Neural cell (in vitro differentiated cells): ENCODE measurements at regions not wholly inside any gene's neighbourhood (a gene's known extent, or its start where the extent isn't known, plus 50 kb on each side); places are given as distances from the start of the nearest gene placed in this dataset.

Experiments used
- H2AFZ ChIP-seq: fragments of 200-600, 300-800 bp; sonication (generic), shearing (Covaris generic); 2 replicates; pipeline ENCODE4 v1.6.0; 2014; ENCODE audit warnings: low read depth, mild to moderate bottlenecking, antibody characterized with exemption, low read length, moderate library complexity
- H3F3A ChIP-seq: fragments of 200-600 bp; shearing (Covaris generic); 2 replicates; pipeline ENCODE4 v1.6.1; 2016; ENCODE audit warnings: mild to moderate bottlenecking, moderate library complexity, mixed read lengths, antibody characterized with exemption, low read length; ENCODE audit not compliant: insufficient read depth, poor library complexity, severe bottlenecking
- H3K27ac ChIP-seq: fragments of 200-600, 300-800 bp; sonication (generic), shearing (Covaris generic); 2 replicates; pipeline ENCODE4 v1.5.1; 2014; ENCODE audit warnings: mild to moderate bottlenecking, low read length, moderate library complexity
- H3K27me3 ChIP-seq: fragments of 300-800, 200-600 bp; sonication (generic), shearing (Covaris generic); 2 replicates; pipeline ENCODE4 v1.6.0; 2014; ENCODE audit warnings: mild to moderate bottlenecking, low read depth, low read length, moderate library complexity; ENCODE audit not compliant: insufficient read depth
- H3K36me3 ChIP-seq: fragments of 300-800, 200-600 bp; sonication (generic), shearing (Covaris generic); 2 replicates; pipeline ENCODE4 v1.5.1; 2014; ENCODE audit warnings: mild to moderate bottlenecking, antibody characterized with exemption, low read length, moderate library complexity; ENCODE audit not compliant: insufficient read depth
- H3K4me2 ChIP-seq: fragments of 300-800, 200-600 bp; sonication (generic), shearing (Covaris generic); 2 replicates; pipeline ENCODE4 v1.6.0; 2014; ENCODE audit warnings: mild to moderate bottlenecking, low read length
- H3K4me3 ChIP-seq: fragments of 300-800, 200-600 bp; sonication (generic), shearing (Covaris generic); 2 replicates; pipeline ENCODE4 v1.5.1; 2014; ENCODE audit warnings: mild to moderate bottlenecking, low read length, moderate library complexity
- H3K79me2 ChIP-seq: fragments of 200-600 bp; shearing (Covaris generic); replicated peaks from 2 replicates; pipeline ENCODE4 v1.6.0; 2014; ENCODE audit warnings: mild to moderate bottlenecking, low read length, moderate library complexity; ENCODE audit not compliant: insufficient read depth
- H3K9ac ChIP-seq: fragments of 300-800, 200-600 bp; sonication (generic), shearing (Covaris generic); 2 replicates; pipeline ENCODE4 v1.6.1; 2016; ENCODE audit warnings: mild to moderate bottlenecking, low read length, mixed read lengths
- H3K9me2 ChIP-seq: fragments of 200-600 bp; shearing (Covaris generic); 2 replicates; pipeline ENCODE4 v1.6.1; 2016; ENCODE audit warnings: mild to moderate bottlenecking, low read length, mixed read lengths; ENCODE audit not compliant: insufficient read depth
- H3K9me3 ChIP-seq: fragments of 200-600, 300-800 bp; sonication (generic), shearing (Covaris generic); 2 replicates; pipeline ENCODE4 v1.6.1; 2016; ENCODE audit warnings: mild to moderate bottlenecking, mixed run types, low read length, moderate library complexity, mixed read lengths
- H4K20me1 ChIP-seq: fragments of 200-600 bp; shearing (Covaris generic); 2 replicates; pipeline ENCODE4 v1.6.1; 2016; ENCODE audit warnings: mild to moderate bottlenecking, mixed run types; ENCODE audit not compliant: insufficient read depth
- CTCF ChIP-seq: fragments of 450-650 bp; IDR thresholded peaks from 2 replicates; pipeline ENCODE4 v1.5.1; 2014; ENCODE audit warnings: antibody characterized with exemption, mild to moderate bottlenecking, moderate library complexity; ENCODE audit not compliant: poor library complexity, severe bottlenecking
- EP300 ChIP-seq: fragments of 450-650 bp; conservative IDR thresholded peaks from 2 replicates; pipeline ENCODE4 v1.6.1; 2014; ENCODE audit warnings: antibody characterized with exemption, mild to moderate bottlenecking, moderate library complexity; ENCODE audit not compliant: poor library complexity, severe bottlenecking
- EZH2 ChIP-seq: fragments of 200-600, 300-800 bp; shearing (Covaris generic), sonication (generic); IDR thresholded peaks from 2 replicates; pipeline ENCODE4 v1.6.1; 2014; ENCODE audit warnings: antibody characterized with exemption, low read length, borderline replicate concordance, mild to moderate bottlenecking; ENCODE audit not compliant: insufficient read depth, poor library complexity, severe bottlenecking
- MXI1 ChIP-seq: fragments of 450-650 bp; conservative IDR thresholded peaks from 2 replicates; pipeline ENCODE4 v1.6.1; 2014; ENCODE audit warnings: antibody characterized with exemption, mild to moderate bottlenecking; ENCODE audit not compliant: poor library complexity, severe bottlenecking
- POLR2AphosphoS5 ChIP-seq: IDR thresholded peaks from 2 replicates; pipeline ENCODE4 v1.6.1; 2012
- RAD21 ChIP-seq: fragments of 450-650 bp; conservative IDR thresholded peaks from 2 replicates; pipeline ENCODE4 v1.6.1; 2014; ENCODE audit warnings: antibody characterized with exemption, mild to moderate bottlenecking, moderate library complexity
- REST ChIP-seq: IDR thresholded peaks from 2 replicates; pipeline ENCODE4 v1.6.1; 2012; ENCODE audit warnings: borderline replicate concordance
- SMC3 ChIP-seq: fragments of 450-650 bp; conservative IDR thresholded peaks from 2 replicates; pipeline ENCODE4 v1.6.1; 2014; ENCODE audit warnings: antibody characterized with exemption, mild to moderate bottlenecking, moderate library complexity; ENCODE audit not compliant: poor library complexity
- TAF1 ChIP-seq: IDR thresholded peaks from 2 replicates; pipeline ENCODE4 v1.6.1; 2012; ENCODE audit warnings: low read depth

- Histone ChIP-seq H3K9ac (no peak overlapping the region), H3K36me3 (no peaks in the 10 kb centered on the region)
- TF ChIP-seq RAD21: no peak
- no peak for TF ChIP-seq MXI1
- TF ChIP-seq REST: no peak
- no peak for TF ChIP-seq CTCF
- TF ChIP-seq EP300: no peak
- no peak for TF ChIP-seq POLR2AphosphoS5
- TF ChIP-seq TAF1: no peak
- TF ChIP-seq SMC3: no peak
- no peak for TF ChIP-seq EZH2
Measured at GRCh38 chr4:142922720-142923119, 76.6 kb upstream of the INPP4B start.

GRCh38 chr4:142923619-142924018 is 77.5 kb upstream of the INPP4B start:
- H3K9me2 ChIP-seq: no peaks in the 10 kb centered on the region
- H3K27ac ChIP-seq: no peak overlapping the region
- H3K27me3 ChIP-seq: no peaks in the 10 kb centered on the region
- H3K4me2 ChIP-seq: no peak overlapping the region
- H2AFZ ChIP-seq: no peak overlapping the region
- H3K79me2 ChIP-seq: no peaks in the 10 kb centered on the region
- H3K36me3 ChIP-seq: no peaks in the 10 kb centered on the region
- no peaks in the 10 kb centered on the region for H3F3A ChIP-seq
- H3K9me3 ChIP-seq: no peaks in the 10 kb centered on the region
- TF ChIP-seq TAF1 (no peak), EZH2 (no peak), SMC3 (no peak), MXI1 (no peak), POLR2AphosphoS5 (no peak), EP300 (no peak), RAD21 (no peak), CTCF (no peak), REST (no peak)
- H4K20me1 ChIP-seq: no peaks in the 10 kb centered on the region
- no peak overlapping the region for H3K9ac ChIP-seq
- H3K4me3 ChIP-seq: no peak overlapping the region

More at GRCh38 chr4:142922720-142923119, 76.6 kb upstream of the INPP4B start:
- Histone ChIP-seq H4K20me1 (no peaks in the 10 kb centered on the region), H3K4me3 (no peak overlapping the region), H3F3A (no peaks in the 10 kb centered on the region), H3K9me2 (no peaks in the 10 kb centered on the region), H3K27ac (no peak overlapping the region), H2AFZ (no peak overlapping the region), H3K4me2 (no peak overlapping the region), H3K27me3 (no peaks in the 10 kb centered on the region), H3K9me3 (no peaks in the 10 kb centered on the region), H3K79me2 (no peaks in the 10 kb centered on the region)
